ENCODE measurements at regions not wholly inside any gene's neighbourhood (a gene's known extent, or its start where the extent isn't known, plus 50 kb on each side); places are given as distances from the start of the nearest gene placed in this dataset.

DNA sequence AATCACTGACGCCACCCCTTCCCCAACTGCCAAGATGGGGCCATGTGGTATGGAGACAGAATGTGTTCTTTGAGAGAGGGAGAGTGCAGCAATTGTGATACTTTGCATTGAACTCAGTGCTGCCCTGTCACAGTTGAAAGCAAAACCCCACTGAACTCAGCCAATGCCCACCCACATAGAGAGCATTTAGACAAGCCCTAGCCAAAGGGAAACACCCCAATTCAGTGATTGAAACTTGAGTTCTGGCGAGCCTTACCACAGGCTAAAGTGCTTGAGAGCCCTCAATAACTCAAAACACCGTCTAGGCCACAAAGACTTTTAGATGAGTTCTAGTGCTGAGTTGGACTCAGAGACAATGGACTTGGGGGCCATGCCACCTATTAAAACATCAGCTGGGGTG is 751.9 kb upstream of the POT1 start:
- TF ChIP-seq SP1 (IDR thresholded peaks at IDR 0.05) (no peak), NFRKB (IDR thresholded peaks at IDR 0.05) (no peak)

Data from HEK293T (cell line).